AG09319 (cell line): ENCODE measurements at regions not wholly inside any gene's neighbourhood (a gene's known extent, or its start where the extent isn't known, plus 50 kb on each side); places are given as distances from the start of the nearest gene placed in this dataset.

ENCODE experiments used
- DNase-seq: peaks from one replicate; pipeline ENCODE4 v3.0.0-alpha.2; 2010; ENCODE audit warnings: low read depth; ENCODE audit errors: extremely low read depth
- CTCF ChIP-seq: IDR thresholded peaks from 2 replicates; pipeline ENCODE4 v1.5.1; 2011; ENCODE audit warnings: low read depth, mild to moderate bottlenecking, inconsistent platforms, low read length, moderate library complexity

GRCh38 chr4:79178760-79179159, 147.1 kb downstream of the NAA11 start:
- no peak for TF ChIP-seq CTCF
- DNase-seq, result no peak

DNA sequence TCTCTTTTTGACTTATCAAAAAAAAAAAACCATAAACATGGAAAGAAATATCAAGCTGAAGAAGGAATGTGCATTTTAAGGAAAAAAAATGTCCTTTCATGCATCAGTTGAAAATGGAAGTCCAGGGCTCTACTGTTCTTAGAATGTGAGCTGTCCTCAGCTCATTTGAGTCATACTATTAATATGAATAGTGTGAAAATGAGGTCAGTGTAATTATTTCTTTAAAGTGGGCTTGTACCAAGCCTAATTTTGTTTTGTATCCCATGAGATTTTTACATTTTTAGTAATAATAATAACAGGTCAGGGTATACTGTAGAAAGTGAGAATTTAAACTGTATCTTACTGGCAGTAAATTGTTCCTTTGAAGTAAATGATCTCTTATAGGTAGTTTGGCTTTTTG, 148.5 kb downstream of the NAA11 start:
- no peak for DNase-seq
- no peak for TF ChIP-seq CTCF

- no peak for TF ChIP-seq CTCF
- no peak for DNase-seq
Observed at GRCh38 chr4:79176351-79176750, 149.5 kb downstream of the NAA11 start.

DNA sequence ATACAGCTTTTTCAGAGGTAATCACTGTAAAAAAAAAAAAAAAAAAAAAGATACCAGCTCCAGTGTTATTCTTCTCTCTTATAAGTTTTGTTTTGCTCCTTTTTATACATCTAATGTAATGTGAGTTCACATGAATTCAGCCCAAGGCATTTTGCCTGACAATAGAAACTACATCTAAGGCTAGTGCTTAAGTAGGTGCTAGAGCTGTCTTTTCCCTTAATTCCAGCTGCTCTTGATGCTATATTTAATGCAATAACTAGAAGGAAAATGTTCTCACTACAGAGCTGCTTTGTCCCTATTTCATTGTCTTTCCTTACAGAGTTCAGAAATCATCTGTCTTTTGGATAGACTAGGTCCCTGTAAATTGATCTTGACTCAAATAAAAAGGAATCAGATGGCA, 150.1 kb downstream of the NAA11 start:
- no peak for DNase-seq
- no peak for TF ChIP-seq CTCF

- DNase-seq, result no peak
- TF ChIP-seq CTCF, result no peak
Observed at GRCh38 chr4:79174490-79175252, 151.2 kb downstream of the NAA11 start.

GRCh38 chr4:79173186-79173585, 152.7 kb downstream of the NAA11 start:
- TF ChIP-seq CTCF, result no peak
- DNase-seq, result no peak

- no peak for DNase-seq
- TF ChIP-seq CTCF, result no peak
Observed at GRCh38 chr4:79170077-79170476, 155.8 kb downstream of the NAA11 start.
